Mucosa of descending colon (tissue), 3 donors: ENCODE measurements at regions not wholly inside any gene's neighbourhood (a gene's known extent, or its start where the extent isn't known, plus 50 kb on each side); places are given as distances from the start of the nearest gene placed in this dataset.

Experiments used
- ATAC-seq: fragments of 200-7000 bp; cut with Tn5 transposase; one replicate; pipeline ENCODE4 v1.9.1; 2020; ENCODE audit warnings: mild to moderate bottlenecking, moderate library complexity
- DNase-seq, 3 donors: peaks; one replicate each; pipeline ENCODE4 v3.0.0-alpha.2; 2020
- H3K36me3 ChIP-seq: fragments of 200-600 bp; one replicate; pipeline ENCODE4 v1.8.0; 2021; ENCODE audit warnings: low read depth, mild to moderate bottlenecking
- H3K4me1 ChIP-seq: fragments of 200-600 bp; one replicate; pipeline ENCODE4 v1.8.0; 2021; ENCODE audit warnings: low read depth, mild to moderate bottlenecking
- H3K4me3 ChIP-seq: fragments of 200-600 bp; one replicate; pipeline ENCODE4 v1.8.0; 2021; ENCODE audit warnings: mild to moderate bottlenecking
- H3K9me3 ChIP-seq: fragments of 200-600 bp; one replicate; pipeline ENCODE4 v1.8.0; 2021; ENCODE audit warnings: mild to moderate bottlenecking
- intact Hi-C, 2 donors: fragments of 100-400 bp; cut with DNase I in 1 of 2; cut with micrococcal nuclease in 1 of 2; formaldehyde crosslinking; loops; one replicate each; pipeline versions ENCODE4 v1.11.0 to v1.11.1; 2022; cut with DNase I, micrococcal nuclease
- TF ChIP-seq, protein P1 (sequence below): fragments of 200-600 bp; IDR thresholded peaks from one replicate; pipeline ENCODE4 v1.8.0; 2022; ENCODE audit warnings: antibody characterized with exemption, mild to moderate bottlenecking
- donor health status: DM: no; HTN: no; CAD: no; lungs with moderate emphysema.
- donor health status: DM: no; HTN: no; CAD: no.
- donor health status: DM: no; HTN: yes; CAD: no.

DNA sequence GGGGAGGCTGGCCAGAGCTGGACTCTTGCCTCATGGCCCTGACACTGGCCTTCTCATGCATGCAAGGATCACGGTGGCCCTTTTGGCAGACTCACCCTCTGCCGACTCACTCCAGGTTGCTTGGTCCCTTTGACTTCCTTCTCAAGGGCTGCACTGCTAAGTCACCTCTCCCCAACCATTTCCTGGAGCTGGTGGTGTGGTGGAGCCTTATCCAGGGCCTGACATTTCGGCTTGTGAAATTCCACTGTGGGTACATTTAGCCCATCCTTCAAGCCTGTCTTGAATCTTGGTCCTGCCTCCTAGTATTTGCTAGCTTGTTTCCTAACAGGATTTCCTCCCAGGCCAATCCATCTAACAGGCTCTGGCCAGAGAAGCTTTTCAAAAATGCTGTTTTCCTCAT, 52.6 kb upstream of the JUN start:
- no peaks in the 10 kb centered on the region for H3K36me3 ChIP-seq
- H3K4me1 ChIP-seq = no peaks in the 10 kb centered on the region
- TF ChIP-seq, protein P1, sequence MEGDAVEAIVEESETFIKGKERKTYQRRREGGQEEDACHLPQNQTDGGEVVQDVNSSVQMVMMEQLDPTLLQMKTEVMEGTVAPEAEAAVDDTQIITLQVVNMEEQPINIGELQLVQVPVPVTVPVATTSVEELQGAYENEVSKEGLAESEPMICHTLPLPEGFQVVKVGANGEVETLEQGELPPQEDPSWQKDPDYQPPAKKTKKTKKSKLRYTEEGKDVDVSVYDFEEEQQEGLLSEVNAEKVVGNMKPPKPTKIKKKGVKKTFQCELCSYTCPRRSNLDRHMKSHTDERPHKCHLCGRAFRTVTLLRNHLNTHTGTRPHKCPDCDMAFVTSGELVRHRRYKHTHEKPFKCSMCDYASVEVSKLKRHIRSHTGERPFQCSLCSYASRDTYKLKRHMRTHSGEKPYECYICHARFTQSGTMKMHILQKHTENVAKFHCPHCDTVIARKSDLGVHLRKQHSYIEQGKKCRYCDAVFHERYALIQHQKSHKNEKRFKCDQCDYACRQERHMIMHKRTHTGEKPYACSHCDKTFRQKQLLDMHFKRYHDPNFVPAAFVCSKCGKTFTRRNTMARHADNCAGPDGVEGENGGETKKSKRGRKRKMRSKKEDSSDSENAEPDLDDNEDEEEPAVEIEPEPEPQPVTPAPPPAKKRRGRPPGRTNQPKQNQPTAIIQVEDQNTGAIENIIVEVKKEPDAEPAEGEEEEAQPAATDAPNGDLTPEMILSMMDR = no peak
- no peaks in the 10 kb centered on the region for H3K9me3 ChIP-seq
- intact Hi-C loops = no loop called here
- no peak overlapping the region for H3K4me3 ChIP-seq
- no peak for DNase-seq
- ATAC-seq = peak; percentile 18

DNA sequence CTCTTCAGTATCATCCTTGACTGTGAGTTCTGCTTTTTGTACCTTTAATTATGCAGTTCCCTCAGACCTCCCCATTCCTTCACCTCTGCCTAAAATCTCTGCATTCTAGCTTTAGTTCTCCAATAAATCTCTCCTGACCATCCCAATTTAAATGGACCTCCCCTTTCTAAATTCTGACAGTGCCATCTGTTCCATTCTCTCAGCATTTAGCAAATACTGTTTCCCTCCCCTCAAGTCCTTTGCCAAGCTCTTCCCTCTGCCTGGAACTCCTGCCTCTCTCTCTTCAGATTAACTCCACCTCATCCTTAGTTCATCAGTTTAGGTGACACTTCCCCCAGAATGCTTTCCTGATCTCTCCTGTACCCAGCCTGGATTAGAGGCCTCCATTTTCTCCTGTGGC, 54.0 kb upstream of the JUN start:
- DNase-seq (no peak), ATAC-seq (no peak)
- Histone ChIP-seq H3K9me3 (no peaks in the 10 kb centered on the region), H3K4me1 (no peaks in the 10 kb centered on the region), H3K36me3 (no peaks in the 10 kb centered on the region), H3K4me3 (no peak overlapping the region)
- TF ChIP-seq, protein P1 = no peak
- intact Hi-C loops = no loop called here

GRCh38 chr1:58839147-58839795, 55.4 kb upstream of the JUN start:
- TF ChIP-seq, protein P1 = no peak
- ATAC-seq (no peak), DNase-seq (no peak)
- no peaks in the 10 kb centered on the region for H3K36me3 ChIP-seq
- no peaks in the 10 kb centered on the region for H3K4me1 ChIP-seq
- no peak overlapping the region for H3K4me3 ChIP-seq
- no peaks in the 10 kb centered on the region for H3K9me3 ChIP-seq
- intact Hi-C loops = no loop called here

GRCh38 chr1:58839846-58840835, 56.3 kb upstream of the JUN start:
- Histone ChIP-seq H3K9me3 (no peaks in the 10 kb centered on the region), H3K4me3 (no peak overlapping the region), H3K4me1 (no peaks in the 10 kb centered on the region), H3K36me3 (no peaks in the 10 kb centered on the region)
- ATAC-seq (no peak), DNase-seq (no peak)
- intact Hi-C loops = no loop called here
- TF ChIP-seq, protein P1 = no peak

DNA sequence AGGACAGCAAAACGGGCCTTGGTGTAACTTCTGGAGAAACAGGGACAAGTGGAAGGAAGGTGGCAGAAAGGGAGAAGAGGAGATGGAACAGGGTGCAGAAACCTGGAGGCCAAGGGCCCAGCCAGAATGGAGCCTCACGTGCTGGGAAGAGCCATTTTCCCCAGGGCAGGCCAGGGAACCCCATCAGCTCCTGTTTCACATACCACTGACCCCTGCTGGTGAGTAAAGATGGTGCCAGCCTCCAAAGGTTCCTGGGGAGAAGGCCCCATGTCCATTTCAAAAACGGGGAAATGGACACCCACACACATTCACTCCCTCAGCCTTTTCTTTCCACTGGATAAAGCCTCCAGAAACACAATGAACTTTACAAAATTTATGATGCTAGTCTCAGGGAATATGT, 57.6 kb upstream of the JUN start:
- ATAC-seq (peak; percentile 73), DNase-seq (peak in 1 of 3 donors; percentile 56)
- intact Hi-C loops = no loop called here
- no peaks in the 10 kb centered on the region for H3K4me1 ChIP-seq
- H3K9me3 ChIP-seq = no peaks in the 10 kb centered on the region
- no peak overlapping the region for H3K4me3 ChIP-seq
- no peaks in the 10 kb centered on the region for H3K36me3 ChIP-seq
- TF ChIP-seq, protein P1 = peak; percentile 14
